H1 (cell line): ENCODE measurements at regions not wholly inside any gene's neighbourhood (a gene's known extent, or its start where the extent isn't known, plus 50 kb on each side); places are given as distances from the start of the nearest gene placed in this dataset.

Experiments
- CTCF ChIA-PET: fragments of 300-600 bp; sonication (Branson Sonifier 250); formaldehyde crosslinking; loops from one replicate; lab custom pipeline; 2021; ENCODE audit not compliant: partially characterized antibody; lab: Charles Lee
- POLR2A ChIA-PET: fragments of 300-600 bp; sonication (Branson Sonifier 250); formaldehyde crosslinking; loops from one replicate; lab custom pipeline; 2021; ENCODE audit warnings: inconsistent platforms; ENCODE audit not compliant: partially characterized antibody; lab: Charles Lee
- DNase-seq, 2 experiments: peaks; one replicate each; pipeline versions ENCODE4 v3.0.0 to v3.0.0-alpha.2; 2010 to 2022; ENCODE audit warnings: low spot score in 2 of 2, low read depth in 1 of 2, mixed read lengths in 1 of 2
- FAIRE-seq: peaks from 2 replicates; lab custom pipeline; 2011; peaks lifted over from hg19 to GRCh38; lab: Jason Lieb, UNC
- H2AFZ ChIP-seq: 2 replicates; pipeline ENCODE4 v1.8.1; 2012; ENCODE audit warnings: low read length, inconsistent platforms
- H2AK5ac ChIP-seq: 2 replicates; pipeline ENCODE4 v1.6.1; 2013; ENCODE audit warnings: low read depth, low read length
- H2BK120ac ChIP-seq: replicated peaks from 2 replicates; pipeline ENCODE3; 2013; ENCODE audit warnings: low read depth, low read length, inconsistent platforms
- H2BK12ac ChIP-seq: 2 replicates; pipeline ENCODE4 v1.6.1; 2013; ENCODE audit warnings: low read depth, low read length
- H2BK15ac ChIP-seq: 2 replicates; pipeline ENCODE4 v1.6.1; 2013; ENCODE audit warnings: low read length
- H2BK20ac ChIP-seq: 2 replicates; pipeline ENCODE4 v1.6.1; 2013; ENCODE audit warnings: low read length
- H2BK5ac ChIP-seq: 2 replicates; pipeline ENCODE4 v1.6.1; 2013; ENCODE audit warnings: low read depth, low read length
- H3K14ac ChIP-seq: 2 replicates; pipeline ENCODE4 v1.6.1; 2013; ENCODE audit warnings: inconsistent platforms; ENCODE audit not compliant: insufficient read length
- H3K18ac ChIP-seq: 2 replicates; pipeline ENCODE4 v1.6.1; 2013; ENCODE audit warnings: low read length; ENCODE audit errors: extremely low read depth
- H3K23ac ChIP-seq: 2 replicates; pipeline ENCODE4 v1.6.1; 2013; ENCODE audit warnings: inconsistent platforms; ENCODE audit not compliant: insufficient read length
- H3K23me2 ChIP-seq: 2 replicates; pipeline ENCODE4 v1.6.1; 2013; ENCODE audit warnings: low read depth, low read length
- H3K27ac ChIP-seq: 2 replicates; pipeline ENCODE4 v1.6.1; 2011; ENCODE audit warnings: low read depth, low read length, inconsistent platforms
- H3K27me3 ChIP-seq, 4 experiments: replicated peaks in 1 of 4; 1 replicate in 1 of 4; 2 replicates in 3 of 4; pipeline versions ENCODE4 v1.6.1 to v1.8.1; 2011 to 2013; ENCODE audit warnings: low read length in 3 of 4, mild to moderate bottlenecking in 3 of 4, inconsistent platforms in 2 of 4, mixed read lengths in 2 of 4, moderate library complexity in 1 of 4; ENCODE audit not compliant: control insufficient read depth in 3 of 4, insufficient read depth in 3 of 4; ENCODE audit errors: extremely low read depth in 1 of 4
- H3K36me3 ChIP-seq, 4 experiments: 2 replicates each; pipeline versions ENCODE4 v1.6.1 to v1.8.1; 2011 to 2013; ENCODE audit warnings: mild to moderate bottlenecking in 4 of 4, low read length in 3 of 4, moderate library complexity in 2 of 4, control low read depth in 1 of 4, inconsistent platforms in 1 of 4; ENCODE audit not compliant: insufficient read depth in 4 of 4, control insufficient read depth in 2 of 4
- H3K4ac ChIP-seq: replicated peaks from 2 replicates; pipeline ENCODE3; 2013; ENCODE audit warnings: low read length, low read depth, mixed read lengths, inconsistent platforms; ENCODE audit not compliant: insufficient read length
- H3K4me1 ChIP-seq, 4 experiments: replicated peaks in 1 of 4; 1 replicate in 1 of 4; 2 replicates in 3 of 4; pipeline versions ENCODE4 v1.6.1 to v1.8.1; 2011 to 2013; ENCODE audit warnings: low read length in 3 of 4, inconsistent platforms in 2 of 4, mixed read lengths in 1 of 4; ENCODE audit not compliant: insufficient read depth in 4 of 4, control insufficient read depth in 3 of 4
- H3K4me2 ChIP-seq, 2 experiments: 2 replicates each; pipeline versions ENCODE4 v1.6.1 to v1.8.1; 2011 to 2013; ENCODE audit warnings: low read depth in 2 of 2, low read length in 2 of 2, control low read depth in 1 of 2, inconsistent platforms in 1 of 2, mild to moderate bottlenecking in 1 of 2; ENCODE audit not compliant: insufficient read depth in 1 of 2
- H3K4me3 ChIP-seq, 4 experiments: fragments of 200-600, 300-600 bp in 1 of 4; sonication (generic), shearing (Covaris generic), sonication (Bioruptor Twin) in 1 of 4; 2 replicates each; pipeline versions ENCODE4 v1.5.1 to v1.8.1; 2011 to 2016; ENCODE audit warnings: low read length in 4 of 4, low read depth in 3 of 4, control low read depth in 2 of 4, inconsistent platforms in 2 of 4, mild to moderate bottlenecking in 2 of 4, mixed read lengths in 1 of 4, moderate library complexity in 1 of 4; ENCODE audit not compliant: insufficient read depth in 2 of 4; ENCODE audit errors: extremely low read depth in 1 of 4
- H3K56ac ChIP-seq: replicated peaks from 2 replicates; pipeline ENCODE3; 2013; ENCODE audit warnings: low read depth, mild to moderate bottlenecking, mixed read lengths, low read length, inconsistent platforms; ENCODE audit not compliant: insufficient read length
- H3K79me1 ChIP-seq: 2 replicates; pipeline ENCODE4 v1.6.1; 2013; ENCODE audit warnings: low read depth, low read length, control low read depth
- H3K79me2 ChIP-seq, 2 experiments: 2 replicates each; pipeline versions ENCODE4 v1.6.1 to v1.8.1; 2012 to 2013; ENCODE audit warnings: low read length in 2 of 2, mild to moderate bottlenecking in 2 of 2, inconsistent platforms in 1 of 2; ENCODE audit not compliant: insufficient read depth in 2 of 2, control insufficient read depth in 1 of 2
- H3K9ac ChIP-seq, 4 experiments: replicated peaks in 1 of 4; 1 replicate in 1 of 4; 2 replicates in 3 of 4; pipeline versions ENCODE4 v1.6.1 to v1.8.1; 2011 to 2013; ENCODE audit warnings: low read depth in 3 of 4, low read length in 3 of 4, control low read depth in 2 of 4, mild to moderate bottlenecking in 2 of 4, moderate library complexity in 2 of 4, inconsistent platforms in 1 of 4; ENCODE audit errors: extremely low read depth in 1 of 4
- H3K9me3 ChIP-seq, 2 experiments: 2 replicates each; pipeline versions ENCODE4 v1.6.1 to v1.8.1; 2012 to 2013; ENCODE audit warnings: mild to moderate bottlenecking in 2 of 2, moderate library complexity in 2 of 2, control low read depth in 1 of 2, inconsistent platforms in 1 of 2, low read depth in 1 of 2, low read length in 1 of 2, mixed read lengths in 1 of 2; ENCODE audit not compliant: insufficient read depth in 2 of 2
- H4K20me1 ChIP-seq, 2 experiments: replicated peaks in 1 of 2; 2 replicates each; pipeline versions ENCODE3 to v1.8.1; 2011 to 2013; ENCODE audit warnings: inconsistent platforms in 2 of 2, low read length in 2 of 2, mild to moderate bottlenecking in 1 of 2; ENCODE audit not compliant: insufficient read depth in 2 of 2, control insufficient read depth in 1 of 2
- H4K5ac ChIP-seq: 2 replicates; pipeline ENCODE4 v1.6.1; 2013; ENCODE audit warnings: low read length, low read depth, mixed read lengths, inconsistent platforms; ENCODE audit not compliant: insufficient read length
- H4K8ac ChIP-seq: 2 replicates; pipeline ENCODE4 v1.8.0; 2013; ENCODE audit warnings: mild to moderate bottlenecking, moderate library complexity, low read length, inconsistent platforms; ENCODE audit not compliant: insufficient read depth; ENCODE audit errors: extremely low read depth
- H4K91ac ChIP-seq: replicated peaks from 2 replicates; pipeline ENCODE3; 2013; ENCODE audit warnings: low read length, mixed read lengths, inconsistent platforms; ENCODE audit not compliant: insufficient read length
- CBX8 ChIP-seq: fragments of 300-800, 300-1000 bp; sonication (generic); IDR thresholded peaks from 2 replicates; pipeline ENCODE4 v1.7.1; 2016; ENCODE audit warnings: low read depth, low read length, borderline replicate concordance
- KDM4A ChIP-seq: IDR thresholded peaks from one replicate; pipeline ENCODE4 v1.7.1; 2012; ENCODE audit warnings: low read depth, mild to moderate bottlenecking, moderate library complexity, low read length, inconsistent platforms; ENCODE audit not compliant: severe bottlenecking
- RAD21 ChIP-seq, 2 experiments: IDR thresholded peaks in 1 of 2; conservative IDR thresholded peaks in 1 of 2; 2 replicates each; pipeline ENCODE4 v1.6.1; 2011; ENCODE audit warnings: low read depth in 2 of 2, low read length in 2 of 2, improper control_type of control experiment in 1 of 2, inconsistent platforms in 1 of 2, mild to moderate bottlenecking in 1 of 2, moderate library complexity in 1 of 2
- RNF2 ChIP-seq: fragments of 200-900, 300-1000 bp; sonication (generic); IDR thresholded peaks from 2 replicates; pipeline ENCODE4 v1.7.1; 2016; ENCODE audit warnings: borderline replicate concordance, low read depth, mild to moderate bottlenecking, antibody characterized with exemption, low read length; ENCODE audit not compliant: poor library complexity, severe bottlenecking; ENCODE audit errors: missing control alignments
- SIN3A ChIP-seq, 2 experiments: IDR thresholded peaks in 1 of 2; conservative IDR thresholded peaks in 1 of 2; 2 replicates each; pipeline ENCODE4 v1.6.1; 2011 to 2012; ENCODE audit warnings: low read length in 2 of 2, improper control_type of control experiment in 1 of 2, low read depth in 1 of 2, mild to moderate bottlenecking in 1 of 2
- TAF7 ChIP-seq: optimal IDR thresholded peaks from 2 replicates; pipeline ENCODE3; 2011; ENCODE audit warnings: low read depth, mild to moderate bottlenecking, inconsistent platforms, low read length, moderate library complexity, borderline replicate concordance
- YY1 ChIP-seq: IDR thresholded peaks from 2 replicates; pipeline ENCODE4 v1.6.1; 2011; ENCODE audit warnings: low read depth, mild to moderate bottlenecking, low read length
- WGBS, 2 experiments: shearing (Covaris generic) in 1 of 2; methylation state at CpG; one replicate each; pipeline versions ENCODE4 v1.1.6 to v1.1.7; 2013 to 2015; ENCODE audit warnings: low lambda C conversion rate in 2 of 2, mixed read lengths in 2 of 2, inconsistent platforms in 1 of 2, low coverage in 1 of 2, missing lambda C conversion rate in 1 of 2; ENCODE audit not compliant: insufficient replicate concordance in 2 of 2, insufficient coverage in 1 of 2, insufficient read length in 1 of 2; ENCODE audit errors: extremely low coverage in 1 of 2, missing lambda C conversion rate in 1 of 2; 5-methylcytosine and 5-hydroxymethylcytosine counted together

- Histone ChIP-seq H3K27ac (no peak overlapping the region), H3K14ac (no peak overlapping the region), H3K36me3 (no peaks in the 10 kb centered on the region), H3K4me3 (no peak overlapping the region), H3K18ac (no peak overlapping the region), H3K79me1 (no peaks in the 10 kb centered on the region), H2BK120ac (no peak overlapping the region), H2BK12ac (no peak overlapping the region), H2BK20ac (no peak overlapping the region), H3K79me2 (no peaks in the 10 kb centered on the region), H3K27me3 (no peaks in the 10 kb centered on the region; a peak in 1 of 7 replicates), H2AFZ (no peak overlapping the region), H3K56ac (no peak overlapping the region), H4K20me1 (no peaks in the 10 kb centered on the region), H2BK15ac (no peak overlapping the region), H2AK5ac (no peak overlapping the region), H3K4me2 (no peak overlapping the region), H3K23me2 (no peaks in the 10 kb centered on the region), H3K9ac (no peak overlapping the region), H3K4ac (no peak overlapping the region), H3K4me1 (peaks cover 0 to 19% (median 8%) of the 10 kb centered on the region in 4 experiments; a peak in 5 of 7 replicates), H4K5ac (no peak overlapping the region), H3K23ac (no peak overlapping the region), H2BK5ac (no peak overlapping the region), H4K91ac (no peak overlapping the region), H3K9me3 (no peaks in the 10 kb centered on the region), H4K8ac (no peak overlapping the region)
- TF ChIP-seq KDM4A, result no peak
- TF ChIP-seq CBX8, result no peak
- TF ChIP-seq YY1, result no peak
- no peak for TF ChIP-seq TAF7
- no peak for TF ChIP-seq RAD21 (IDR thresholded peaks at IDR 0.05 in 1 of 2, conservative IDR thresholded peaks at IDR 0.05 in 1 of 2; ENCODE audit: low read depth in 2 of 2, low read length in 2 of 2)
- TF ChIP-seq RNF2, result no peak
- TF ChIP-seq SIN3A (conservative IDR thresholded peaks at IDR 0.05 in 1 of 2, IDR thresholded peaks at IDR 0.05 in 1 of 2; ENCODE audit: low read depth in 1 of 2, low read length in 2 of 2), result no peak
- CTCF ChIA-PET, result interaction anchor here (0.6 to 7.7 kb wide), 13 partner anchors 13 to 857 kb away, joined by 3 to 77 read pairs (median 4); no protein-coding TSS in a partner anchor
- POLR2A ChIA-PET, result no interaction called here
- 89% methylated on average over 1 of the region's 1 CpG; no CpG with 5 or more reads in 1 of the 2 experiments for WGBS, 2 experiments
- no peak for DNase-seq
- no peak for FAIRE-seq
Observed at GRCh38 chr4:138677748-138678147, 337.8 kb upstream of the NOCT start.
